Heart left ventricle (tissue), 13 donors: ENCODE measurements at regions not wholly inside any gene's neighbourhood (a gene's known extent, or its start where the extent isn't known, plus 50 kb on each side); places are given as distances from the start of the nearest gene placed in this dataset.

ENCODE experiments used
- POLR2A ChIP-seq, 2 donors: fragments of 450-650 bp; IDR thresholded peaks; one replicate each; pipeline ENCODE4 v1.6.1; 2017; ENCODE audit warnings: antibody characterized with exemption in 2 of 2, mild to moderate bottlenecking in 2 of 2, moderate library complexity in 2 of 2
- TF ChIP-seq, protein P1 (sequence below), 12 donors: fragments of 200-600 bp; sonication (generic) in 4 of 12; IDR thresholded peaks; one replicate each; pipeline versions ENCODE4 v1.5.0 to v1.8.0; 2018 to 2022; ENCODE audit warnings: antibody characterized with exemption in 12 of 12, mild to moderate bottlenecking in 5 of 12
- donor health status: ischemic (EF 13 %, LVEDD 7.1; RV severe dilation, severe dysfunction).
- donor health status: DM: no; HTN: yes; CAD: no.
- donor health status: DM: no; HTN: no; CAD: no.
- donor health status: ischemic (EF 25% LVEDD 6.9; RV normal size, moderate dysfunction).
- donor health status: ischemic (EF 25% LVEDD 5.7; RV mildly dilated, moderate dysfunction).
- donor health status: ischemic (EF 35%, LVEDD 5.7; RV mildly dilated, moderate dysfunction).
- donor health status: nonischemic (EF 11% LVEDD 7.7; RV severe dilation, severe dysfunction).
- donor health status: DM: yes; HTN: yes; CAD: no.
- donor health status: PGD.
- donor health status: ischemic (EF 29% LVEDD 5.4; RV normal size, mild dysfunction).
- donor health status: nonischemic (EF 23%, LVEDD 6.1; RV moderate dilation, normal function).

DNA sequence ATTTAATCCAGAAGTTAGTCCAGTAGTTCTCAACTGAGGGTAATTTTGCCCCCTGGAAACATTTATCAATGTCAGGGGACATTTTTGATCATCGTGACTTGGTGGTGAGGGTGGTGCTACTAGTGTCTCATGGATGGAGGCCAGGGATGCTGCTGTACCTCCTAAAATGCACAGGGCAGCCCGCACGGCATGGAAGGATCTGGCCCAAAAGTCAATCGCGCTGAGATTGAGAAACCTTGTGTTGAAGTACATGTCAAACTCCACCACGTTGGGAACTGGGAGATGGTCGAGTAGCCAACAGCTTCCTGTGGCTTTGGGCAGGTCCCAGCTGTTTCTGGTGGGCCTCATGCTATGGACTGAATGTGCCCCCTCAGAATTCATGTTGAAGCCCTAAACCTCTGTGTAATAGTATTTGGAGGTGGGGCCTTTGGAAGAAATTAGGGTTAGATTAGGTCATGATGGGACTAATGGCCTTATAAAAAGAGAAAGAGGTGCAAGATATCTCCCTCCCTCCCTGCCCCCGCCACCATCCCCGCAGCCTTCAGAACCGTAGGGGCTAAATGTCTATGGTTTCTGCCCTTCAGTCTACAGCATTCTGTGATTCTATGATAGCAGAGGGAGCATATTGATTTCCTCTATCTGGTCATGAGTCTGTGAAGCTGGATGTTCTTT lies 259.7 kb downstream of the MYCN start:
- TF ChIP-seq, protein P1, sequence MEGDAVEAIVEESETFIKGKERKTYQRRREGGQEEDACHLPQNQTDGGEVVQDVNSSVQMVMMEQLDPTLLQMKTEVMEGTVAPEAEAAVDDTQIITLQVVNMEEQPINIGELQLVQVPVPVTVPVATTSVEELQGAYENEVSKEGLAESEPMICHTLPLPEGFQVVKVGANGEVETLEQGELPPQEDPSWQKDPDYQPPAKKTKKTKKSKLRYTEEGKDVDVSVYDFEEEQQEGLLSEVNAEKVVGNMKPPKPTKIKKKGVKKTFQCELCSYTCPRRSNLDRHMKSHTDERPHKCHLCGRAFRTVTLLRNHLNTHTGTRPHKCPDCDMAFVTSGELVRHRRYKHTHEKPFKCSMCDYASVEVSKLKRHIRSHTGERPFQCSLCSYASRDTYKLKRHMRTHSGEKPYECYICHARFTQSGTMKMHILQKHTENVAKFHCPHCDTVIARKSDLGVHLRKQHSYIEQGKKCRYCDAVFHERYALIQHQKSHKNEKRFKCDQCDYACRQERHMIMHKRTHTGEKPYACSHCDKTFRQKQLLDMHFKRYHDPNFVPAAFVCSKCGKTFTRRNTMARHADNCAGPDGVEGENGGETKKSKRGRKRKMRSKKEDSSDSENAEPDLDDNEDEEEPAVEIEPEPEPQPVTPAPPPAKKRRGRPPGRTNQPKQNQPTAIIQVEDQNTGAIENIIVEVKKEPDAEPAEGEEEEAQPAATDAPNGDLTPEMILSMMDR (IDR thresholded peaks at IDR 0.05): no peak
- no peak for TF ChIP-seq POLR2A (IDR thresholded peaks at IDR 0.05)
